NT2/D1 (cell line): ENCODE measurements at regions not wholly inside any gene's neighbourhood (a gene's known extent, or its start where the extent isn't known, plus 50 kb on each side); places are given as distances from the start of the nearest gene placed in this dataset.

Experiments
- YY1 ChIP-seq: IDR thresholded peaks from 2 replicates; pipeline ENCODE4 v1.6.1; 2011; ENCODE audit not compliant: insufficient read length, insufficient read depth
- ZNF274 ChIP-seq: IDR thresholded peaks from 2 replicates; pipeline ENCODE4 v1.6.1; 2011; ENCODE audit warnings: mild to moderate bottlenecking, low read depth, low read length

DNA sequence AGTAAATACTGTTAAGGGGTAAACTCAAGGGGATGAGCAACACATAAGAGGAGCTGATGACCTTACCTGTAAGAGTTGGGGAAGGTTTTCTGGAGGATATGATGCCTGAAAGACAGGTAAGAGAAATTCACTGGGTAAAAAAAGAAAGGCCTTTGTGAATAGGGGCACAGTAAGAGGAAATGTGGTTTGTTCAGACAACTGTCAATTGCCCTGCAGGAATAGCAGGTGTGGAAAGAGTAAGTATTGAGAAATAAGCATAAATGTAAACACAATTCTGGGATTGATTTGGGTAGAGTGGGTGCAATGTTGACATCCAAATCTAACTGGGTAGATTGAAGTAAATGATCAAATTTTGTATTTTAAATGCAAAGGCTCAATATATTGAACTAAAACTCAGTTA is 670.0 kb downstream of the DHX35 start:
- TF ChIP-seq YY1, result no peak
- no peak for TF ChIP-seq ZNF274
